HL-60 (cell line): ENCODE measurements at regions not wholly inside any gene's neighbourhood (a gene's known extent, or its start where the extent isn't known, plus 50 kb on each side); places are given as distances from the start of the nearest gene placed in this dataset.

ENCODE experiments used
- CTCF ChIP-seq: IDR thresholded peaks from one replicate; pipeline ENCODE4 v1.5.1; 2011; ENCODE audit warnings: low read length, control low read depth, inconsistent platforms; ENCODE audit not compliant: insufficient read depth
- POLR2AphosphoS5 ChIP-seq: IDR thresholded peaks from 2 replicates; pipeline ENCODE4 v1.6.1; 2012; ENCODE audit warnings: low read depth

- TF ChIP-seq CTCF (no peak), POLR2AphosphoS5 (no peak)
Observed at GRCh38 chr7:15891151-15891881, 204.8 kb upstream of the MEOX2 start.
